IMR-90 (cell line): ENCODE measurements at regions not wholly inside any gene's neighbourhood (a gene's known extent, or its start where the extent isn't known, plus 50 kb on each side); places are given as distances from the start of the nearest gene placed in this dataset.

Source experiments
- ATAC-seq: fragments of 200-7000 bp; cut with Tn5 transposase; 2 replicates; pipeline ENCODE4 v1.9.1; 2020; ENCODE audit warnings: low read depth, mild to moderate bottlenecking, moderate library complexity
- BruUV-seq: library from RNA; stranded (reverse); fragments of 400-500 nt; replicated peaks from 2 replicates; lab custom pipeline; 2021; lab: Mats Ljungman, UMichigan
- CTCF ChIA-PET: fragments of 300-600 bp; formaldehyde crosslinking; extraction: SDS; loops from one replicate; lab custom pipeline; 2021; ENCODE audit warnings: antibody characterized with exemption; lab: Yijun Ruan, JAX
- POLR2A ChIA-PET: fragments of 300-600 bp; sonication (Branson Sonifier 250); formaldehyde crosslinking; loops from one replicate; lab custom pipeline; 2022; ENCODE audit warnings: antibody characterized with exemption; ENCODE audit not compliant: unreplicated experiment; lab: Charles Lee
- DNase-seq: peaks from one replicate; pipeline ENCODE4 v3.0.0; 2013
- H2AFZ ChIP-seq: replicated peaks from 2 replicates; pipeline ENCODE3; 2013; ENCODE audit warnings: low read length, mild to moderate bottlenecking; ENCODE audit not compliant: poor library complexity
- H2AK5ac ChIP-seq: 2 replicates; pipeline ENCODE4 v1.6.1; 2013; ENCODE audit warnings: low read depth, low read length, inconsistent platforms
- H2AK9ac ChIP-seq: replicated peaks from 2 replicates; pipeline ENCODE3; 2013; ENCODE audit warnings: mild to moderate bottlenecking, low read depth, low read length, moderate library complexity; ENCODE audit not compliant: poor library complexity
- H2BK120ac ChIP-seq: 2 replicates; pipeline ENCODE4 v1.6.1; 2013; ENCODE audit warnings: low read depth, low read length, inconsistent platforms
- H2BK15ac ChIP-seq: 3 replicates; pipeline ENCODE4 v1.6.1; 2013; ENCODE audit warnings: low read depth, low read length, inconsistent platforms
- H2BK20ac ChIP-seq: 2 replicates; pipeline ENCODE4 v1.6.1; 2013; ENCODE audit warnings: low read depth, mild to moderate bottlenecking, inconsistent platforms, low read length, moderate library complexity
- H2BK5ac ChIP-seq: 2 replicates; pipeline ENCODE4 v1.6.1; 2013; ENCODE audit warnings: mild to moderate bottlenecking, low read depth, low read length, inconsistent platforms; ENCODE audit not compliant: poor library complexity, severe bottlenecking
- H3K14ac ChIP-seq: replicated peaks from 2 replicates; pipeline ENCODE4 v1.6.1; 2013; ENCODE audit warnings: low read depth, low read length, inconsistent platforms
- H3K18ac ChIP-seq: 2 replicates; pipeline ENCODE4 v1.6.1; 2013; ENCODE audit warnings: low read depth, low read length, control low read depth
- H3K23ac ChIP-seq: 2 replicates; pipeline ENCODE4 v1.6.1; 2013; ENCODE audit warnings: low read depth, low read length, inconsistent platforms
- H3K27ac ChIP-seq: 2 replicates; pipeline ENCODE4 v1.5.1; 2013; ENCODE audit warnings: mild to moderate bottlenecking, control low read depth, low read length; ENCODE audit not compliant: insufficient read depth
- H3K27me3 ChIP-seq: 2 replicates; pipeline ENCODE4 v1.6.1; 2013; ENCODE audit warnings: low read length; ENCODE audit not compliant: control insufficient read depth, insufficient read depth
- H3K36me3 ChIP-seq: 2 replicates; pipeline ENCODE4 v1.6.1; 2013; ENCODE audit warnings: low read length, mixed read lengths; ENCODE audit not compliant: control insufficient read depth, insufficient read depth
- H3K4ac ChIP-seq: 2 replicates; pipeline ENCODE4 v1.6.1; 2013; ENCODE audit warnings: low read depth, low read length, inconsistent platforms
- H3K4me1 ChIP-seq: 2 replicates; pipeline ENCODE4 v1.6.1; 2013; ENCODE audit warnings: low read length, mixed read lengths; ENCODE audit not compliant: control insufficient read depth, insufficient read depth
- H3K4me2 ChIP-seq: 2 replicates; pipeline ENCODE4 v1.6.1; 2013; ENCODE audit warnings: low read depth, mild to moderate bottlenecking, control low read depth, low read length, moderate library complexity
- H3K4me3 ChIP-seq: 2 replicates; pipeline ENCODE4 v1.5.1; 2013; ENCODE audit warnings: low read depth, mild to moderate bottlenecking, control low read depth, low read length, moderate library complexity; ENCODE audit not compliant: insufficient read depth
- H3K56ac ChIP-seq: 2 replicates; pipeline ENCODE4 v1.6.1; 2013; ENCODE audit warnings: low read length, inconsistent platforms; ENCODE audit not compliant: insufficient read depth; ENCODE audit errors: extremely low read depth
- H3K79me1 ChIP-seq, 2 experiments: 2 replicates each; pipeline ENCODE4 v1.6.1; 2013; ENCODE audit warnings: low read length in 2 of 2, inconsistent platforms in 1 of 2, low read depth in 1 of 2
- H3K9ac ChIP-seq: 2 replicates; pipeline ENCODE4 v1.6.1; 2013; ENCODE audit warnings: low read depth, low read length, control low read depth
- H3K9me1 ChIP-seq: 2 replicates; pipeline ENCODE4 v1.6.1; 2013; ENCODE audit warnings: low read length, inconsistent platforms; ENCODE audit not compliant: insufficient read depth
- H3K9me3 ChIP-seq: 2 replicates; pipeline ENCODE4 v1.6.1; 2013; ENCODE audit warnings: low read length; ENCODE audit not compliant: control insufficient read depth, insufficient read depth
- H4K20me1 ChIP-seq: 2 replicates; pipeline ENCODE4 v1.6.1; 2013; ENCODE audit warnings: low read length, inconsistent platforms; ENCODE audit not compliant: insufficient read depth
- H4K5ac ChIP-seq: 2 replicates; pipeline ENCODE4 v1.6.1; 2013; ENCODE audit warnings: mild to moderate bottlenecking, low read depth, low read length, control low read depth
- H4K8ac ChIP-seq, 2 experiments: 2 replicates each; pipeline ENCODE4 v1.6.1; 2013; ENCODE audit warnings: low read depth in 2 of 2, low read length in 2 of 2, control low read depth in 1 of 2, inconsistent platforms in 1 of 2
- H4K91ac ChIP-seq: 2 replicates; pipeline ENCODE4 v1.6.1; 2013; ENCODE audit warnings: low read depth, low read length, inconsistent platforms; ENCODE audit not compliant: insufficient read depth
- MAFK ChIP-seq: IDR thresholded peaks from 2 replicates; pipeline ENCODE4 v1.6.1; 2012; ENCODE audit warnings: low read depth, low read length, improper control_type of control experiment
- WGBS, 2 experiments: methylation state at CpG; one replicate each; pipeline versions ENCODE4 v1.1.5 to v1.1.7; 2013; ENCODE audit warnings: missing lambda C conversion rate in 2 of 2; ENCODE audit not compliant: insufficient read length in 1 of 2; ENCODE audit errors: extremely low coverage in 2 of 2; 5-methylcytosine and 5-hydroxymethylcytosine counted together
- dilution Hi-C: fragments of 300-500 bp; cut with HindIII; formaldehyde crosslinking; loops from one replicate; pipeline ENCODE4 v1.14.3; 2018; ENCODE audit warnings: low sequenced_read_pairs; ENCODE audit not compliant: unreplicated experiment
- in situ Hi-C: fragments of 300-500 bp; cut with MboI; formaldehyde crosslinking; loops from 3 replicates; pipeline ENCODE4 v1.14.3; 2019; ENCODE audit warnings: low sequenced_read_pairs, inconsistent platforms, mixed read lengths
- intact Hi-C: fragments of 100-400 bp; cut with micrococcal nuclease; formaldehyde crosslinking; loops from 2 replicates; pipeline ENCODE4 v1.10.0; 2022
- TF ChIP-seq, protein P1 (sequence below): fragments of 150-350 bp; IDR thresholded peaks from 2 replicates; pipeline ENCODE4 v1.6.1; 2016; ENCODE audit warnings: low read depth, mild to moderate bottlenecking, low read length, moderate library complexity, borderline replicate concordance

DNA sequence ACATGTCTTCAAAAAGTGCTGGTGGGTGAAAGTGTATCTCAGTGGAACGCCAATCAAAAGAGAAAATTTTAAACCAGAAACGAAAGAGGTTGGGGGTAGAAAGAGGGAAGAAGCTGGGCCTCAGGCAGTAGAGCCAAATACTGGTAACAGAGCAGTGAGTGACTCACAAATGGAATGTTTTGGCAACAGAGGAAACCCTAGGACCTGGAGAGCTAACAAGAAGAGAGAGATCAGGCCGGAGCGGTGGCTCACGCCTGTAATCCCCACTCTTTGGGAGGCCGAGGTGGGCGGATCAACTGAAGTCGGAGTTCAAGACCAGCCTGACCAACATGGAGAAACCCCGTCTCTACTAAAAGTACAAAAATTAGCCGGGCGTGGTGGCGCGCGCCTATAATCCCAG, 450.8 kb upstream of the NAALADL2 start:
- H2AK9ac ChIP-seq = no peak overlapping the region
- H3K14ac ChIP-seq = no peak overlapping the region
- H3K36me3 ChIP-seq = no peaks in the 10 kb centered on the region
- no peak overlapping the region for H3K4me3 ChIP-seq
- DNase-seq = peak; percentile 58
- H4K91ac ChIP-seq = no peak overlapping the region
- H4K20me1 ChIP-seq = no peaks in the 10 kb centered on the region
- BruUV-seq = no TSS peak
- intact Hi-C loops = no loop called here
- no peak overlapping the region for H2BK20ac ChIP-seq
- no peak overlapping the region for H3K23ac ChIP-seq
- 0 out of 2 replicates have a peak, but pooled peaks cover 2% of the 10 kb centered on the region for H3K4me1 ChIP-seq
- ATAC-seq = peak; percentile 51; the same call in 1 of the 2 replicates
- in situ Hi-C loops = loop anchor here (25.0 kb wide), 1 partner anchor 821 kb away; no protein-coding TSS in a partner anchor
- H2BK15ac ChIP-seq = peak overlapping the region; percentile 21; the same call in 1 of the 3 replicates
- no peak overlapping the region for H3K27ac ChIP-seq
- H3K4me2 ChIP-seq = no peak overlapping the region
- H3K9me3 ChIP-seq = no peaks in the 10 kb centered on the region
- no peak for TF ChIP-seq MAFK
- TF ChIP-seq, protein P1, sequence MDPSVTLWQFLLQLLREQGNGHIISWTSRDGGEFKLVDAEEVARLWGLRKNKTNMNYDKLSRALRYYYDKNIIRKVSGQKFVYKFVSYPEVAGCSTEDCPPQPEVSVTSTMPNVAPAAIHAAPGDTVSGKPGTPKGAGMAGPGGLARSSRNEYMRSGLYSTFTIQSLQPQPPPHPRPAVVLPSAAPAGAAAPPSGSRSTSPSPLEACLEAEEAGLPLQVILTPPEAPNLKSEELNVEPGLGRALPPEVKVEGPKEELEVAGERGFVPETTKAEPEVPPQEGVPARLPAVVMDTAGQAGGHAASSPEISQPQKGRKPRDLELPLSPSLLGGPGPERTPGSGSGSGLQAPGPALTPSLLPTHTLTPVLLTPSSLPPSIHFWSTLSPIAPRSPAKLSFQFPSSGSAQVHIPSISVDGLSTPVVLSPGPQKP = no peak
- no peak overlapping the region for H3K9ac ChIP-seq
- dilution Hi-C loops = no loop called here
- H4K8ac ChIP-seq = no peak overlapping the region
- CTCF ChIA-PET = interaction anchor here (0.9 to 1.6 kb wide), 3 partner anchors 11 to 720 kb away, joined by 3 to 4 read pairs (median 3); no protein-coding TSS in a partner anchor
- H2AFZ ChIP-seq = no peak overlapping the region
- no peak overlapping the region for H2BK120ac ChIP-seq
- no peak overlapping the region for H3K18ac ChIP-seq
- H3K56ac ChIP-seq = no peak overlapping the region
- no peak overlapping the region for H2BK5ac ChIP-seq
- POLR2A ChIA-PET = no interaction called here
- no peak overlapping the region for H2AK5ac ChIP-seq
- H4K5ac ChIP-seq = no peak overlapping the region
- no peaks in the 10 kb centered on the region for H3K9me1 ChIP-seq
- 100% methylated on average over 5 of the region's 14 CpGs; no CpG with 5 or more reads in 1 of the 2 experiments for WGBS, 2 experiments
- no peak overlapping the region for H3K4ac ChIP-seq
- no peaks in the 10 kb centered on the region for H3K27me3 ChIP-seq
- no peaks in the 10 kb centered on the region for H3K79me1 ChIP-seq
